DMS 273 treated with DMSO at 0.1 percent for 48 hours (cell line): ENCODE measurements at regions not wholly inside any gene's neighbourhood (a gene's known extent, or its start where the extent isn't known, plus 50 kb on each side); places are given as distances from the start of the nearest gene placed in this dataset.

ENCODE experiments used
- DNase-seq: peaks from one replicate; lab custom pipeline; 2025; lab: John Stamatoyannopoulos, UW

DNA sequence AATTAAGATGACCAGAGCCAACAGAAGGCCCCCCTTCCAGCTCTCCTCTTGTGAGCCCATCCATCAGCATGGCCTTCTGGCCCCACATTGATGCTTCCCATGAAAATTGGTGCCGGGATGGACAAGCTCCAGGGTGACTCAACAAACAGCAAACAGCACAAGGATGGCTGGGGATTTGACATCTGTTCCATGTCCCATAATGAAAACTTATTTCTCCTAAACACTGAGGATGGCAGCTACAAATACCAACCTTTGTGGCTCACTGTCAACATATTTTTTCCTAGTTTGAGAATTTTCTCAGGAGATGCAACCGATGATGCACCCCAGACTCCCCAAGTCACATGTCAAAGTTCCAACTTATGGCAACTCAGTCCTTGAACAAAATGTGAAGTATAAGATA is 169.6 kb upstream of the SIX2 start:
- no peak for DNase-seq

DNA sequence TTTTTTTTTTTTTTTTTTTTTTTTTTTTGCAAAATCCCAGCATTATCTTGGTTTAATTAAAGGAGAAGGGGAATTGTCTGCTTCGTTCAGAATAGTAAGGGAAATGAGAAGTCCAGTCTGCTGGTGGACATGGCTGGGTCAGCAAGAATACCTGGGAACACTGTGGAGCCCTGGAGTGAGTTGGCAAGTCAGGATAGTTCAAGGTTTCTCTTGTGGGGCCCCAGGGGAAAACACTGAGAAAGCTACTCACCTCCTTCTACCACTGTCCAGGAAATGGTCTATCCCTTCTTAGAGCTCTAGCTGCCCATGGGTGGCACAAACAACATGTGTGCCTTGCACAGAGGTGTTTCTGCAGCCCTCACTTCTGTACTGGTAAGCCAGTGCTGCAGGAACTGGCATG is 169.1 kb upstream of the SIX2 start:
- DNase-seq: no peak

DNA sequence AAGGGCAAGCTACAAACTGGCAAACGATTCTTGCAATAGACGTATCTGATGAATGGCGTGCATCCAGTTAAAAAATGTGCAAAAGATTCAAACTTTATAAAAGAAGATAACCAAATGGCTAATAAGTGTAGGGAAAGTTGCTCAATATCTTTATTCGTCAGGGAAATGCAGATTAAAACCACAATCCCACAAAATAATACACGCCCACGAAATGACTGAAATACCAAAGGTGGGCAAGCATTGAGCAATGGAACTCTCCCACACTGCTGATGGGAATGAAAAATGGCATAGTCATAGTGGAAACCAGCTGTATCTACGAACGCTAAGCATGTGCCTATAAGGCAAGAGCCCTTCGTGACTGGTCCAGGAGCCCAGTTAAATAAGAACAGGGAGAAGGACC is 168.6 kb upstream of the SIX2 start:
- no peak for DNase-seq

DNA sequence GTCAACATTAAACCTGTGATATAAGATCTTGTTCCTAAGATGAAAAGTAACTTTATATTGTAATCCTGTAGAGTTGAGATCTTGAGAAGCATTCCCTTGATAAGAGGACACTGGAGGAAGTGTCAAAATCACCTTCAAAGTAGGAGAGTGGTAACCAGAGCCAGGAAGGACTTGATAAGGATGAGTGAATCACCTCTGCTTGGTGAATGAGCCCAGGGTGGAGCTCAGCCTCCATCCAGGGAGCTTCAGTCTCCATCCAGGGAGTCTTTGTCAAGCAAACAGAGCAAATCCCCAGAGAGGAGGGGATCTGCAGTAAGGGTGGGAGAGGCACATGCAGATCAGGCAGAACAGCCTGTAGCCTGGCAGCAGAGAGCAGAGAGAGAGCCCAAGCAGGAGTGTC is 167.1 kb upstream of the SIX2 start:
- DNase-seq: no peak

DNA sequence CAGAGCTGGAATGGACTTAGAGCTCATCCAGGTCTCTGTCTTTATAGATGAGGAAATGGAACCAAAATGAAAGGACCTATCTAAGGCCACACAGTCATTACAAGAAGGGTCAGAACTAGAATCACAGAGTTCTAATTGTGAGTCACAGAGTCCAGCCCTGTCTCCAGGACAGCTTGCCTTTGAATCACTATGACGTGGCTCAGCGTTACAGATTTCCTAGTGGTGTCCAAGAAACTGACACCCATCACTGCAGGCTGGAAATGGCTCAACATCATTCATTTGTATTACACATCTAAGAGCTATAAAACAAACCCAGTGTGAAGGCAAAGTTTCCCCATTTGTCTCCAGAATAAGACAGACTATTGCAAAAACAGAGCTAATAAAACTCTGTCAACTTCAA is 164.3 kb upstream of the SIX2 start:
- no peak for DNase-seq

DNA sequence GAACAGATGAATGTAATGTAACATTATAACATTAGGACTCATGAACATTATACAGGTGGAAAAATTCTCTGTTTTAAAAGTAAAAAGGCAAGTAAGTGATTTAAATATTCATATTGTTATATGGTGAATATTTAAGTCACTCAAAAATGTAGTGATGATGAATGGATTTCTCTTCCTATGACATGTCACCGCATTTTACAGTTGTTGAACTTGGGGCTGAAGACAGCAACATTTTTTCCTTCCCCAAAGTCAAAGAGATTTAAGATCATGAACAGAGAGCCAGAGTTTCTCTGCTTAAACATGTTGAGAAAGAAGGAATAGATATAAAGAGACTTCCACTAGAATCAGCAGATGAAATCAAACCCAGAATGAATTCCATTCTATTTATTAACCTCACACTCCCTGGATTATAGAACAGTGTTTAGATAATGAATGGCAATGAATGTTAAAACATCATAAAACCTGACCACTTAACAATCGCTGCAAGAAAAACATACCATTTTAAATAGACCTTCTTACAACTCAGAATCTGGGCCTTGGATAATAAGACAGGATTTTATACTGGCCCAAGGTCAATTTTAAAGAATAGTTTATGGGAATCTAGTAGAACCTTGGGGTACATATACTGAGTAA is 163.6 kb upstream of the SIX2 start:
- no peak for DNase-seq

DNA sequence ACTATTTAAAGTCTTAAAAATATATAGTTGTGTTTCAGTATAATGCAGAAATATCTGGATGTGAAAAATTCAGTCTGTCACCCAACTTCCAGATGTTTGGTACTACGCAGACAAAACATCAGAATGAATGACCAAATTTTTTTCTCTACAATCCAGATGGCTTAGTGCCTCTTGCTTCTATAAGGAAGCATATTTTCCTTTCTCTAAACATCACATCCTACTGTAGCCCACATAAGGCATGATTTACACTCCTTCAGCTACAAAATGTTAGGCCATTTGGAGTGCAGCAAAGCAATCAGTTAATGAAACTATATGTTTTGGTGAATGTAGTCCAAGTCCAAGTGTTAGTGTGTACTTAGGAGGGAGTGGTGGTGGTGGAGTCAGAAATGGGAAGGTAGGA is 162.9 kb upstream of the SIX2 start:
- no peak for DNase-seq

DNA sequence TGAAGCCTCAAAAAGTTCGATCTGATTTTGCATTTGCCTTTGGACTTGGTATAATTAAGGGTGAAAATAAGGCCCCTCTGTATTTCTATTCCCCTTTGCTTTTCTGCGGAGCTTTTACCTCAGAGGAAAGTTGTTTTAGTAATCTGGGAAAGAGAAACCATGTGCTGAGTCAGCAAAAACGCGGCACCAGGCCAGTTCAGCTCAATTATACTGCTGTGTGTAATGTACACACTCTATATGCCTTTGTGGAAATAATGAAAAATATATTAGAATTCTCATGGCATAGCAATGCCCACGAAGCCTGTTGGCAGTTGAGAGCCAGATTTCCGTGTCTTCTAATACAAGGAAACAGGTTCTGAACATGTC is 161.9 kb upstream of the SIX2 start:
- DNase-seq: no peak

DNA sequence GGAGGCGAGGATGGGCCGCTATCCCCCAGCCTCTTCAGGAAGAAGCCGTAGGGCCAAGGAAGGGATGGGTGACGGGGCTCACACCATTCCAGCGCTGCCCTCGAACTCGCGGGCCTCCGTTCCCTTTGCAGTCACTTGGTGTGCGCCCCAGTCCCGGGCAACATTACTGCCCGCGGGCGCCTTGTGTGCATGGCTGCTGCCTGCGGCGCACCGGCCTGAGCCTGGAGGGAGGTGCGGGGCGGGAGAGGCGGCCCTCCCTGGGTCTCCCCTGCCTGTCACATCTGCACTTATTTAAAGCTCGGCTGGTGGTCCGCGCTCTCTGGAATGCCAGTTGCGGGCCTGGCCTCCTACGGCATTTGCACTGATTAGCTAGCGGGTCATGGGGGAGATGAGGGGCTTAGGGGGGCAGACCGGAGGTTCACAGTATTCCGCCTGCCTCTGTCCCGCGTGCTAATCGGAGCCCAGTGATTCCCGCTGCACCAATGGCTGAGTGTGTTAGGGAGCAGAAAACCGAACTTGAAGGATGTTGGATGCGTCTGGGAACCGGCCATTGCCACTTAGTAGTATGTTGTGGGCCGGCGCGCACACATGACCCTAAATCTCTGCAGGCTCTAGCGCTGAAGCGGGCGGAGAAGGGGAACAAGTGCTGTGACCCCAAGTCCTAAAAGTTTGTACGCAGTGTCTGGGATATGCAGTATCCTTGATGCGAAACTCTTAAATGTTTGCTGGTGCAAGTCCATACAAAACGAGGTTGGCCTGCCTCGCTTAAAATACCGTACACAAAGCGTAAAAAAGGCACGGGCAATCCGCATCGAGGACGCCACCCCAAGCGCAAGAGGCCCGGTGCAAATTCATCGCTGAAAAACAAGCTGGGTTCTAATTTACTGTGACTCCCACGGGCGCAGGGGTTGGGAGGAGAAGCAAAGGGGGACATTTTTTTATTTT is 161.2 kb upstream of the SIX2 start:
- DNase-seq: no peak

DNA sequence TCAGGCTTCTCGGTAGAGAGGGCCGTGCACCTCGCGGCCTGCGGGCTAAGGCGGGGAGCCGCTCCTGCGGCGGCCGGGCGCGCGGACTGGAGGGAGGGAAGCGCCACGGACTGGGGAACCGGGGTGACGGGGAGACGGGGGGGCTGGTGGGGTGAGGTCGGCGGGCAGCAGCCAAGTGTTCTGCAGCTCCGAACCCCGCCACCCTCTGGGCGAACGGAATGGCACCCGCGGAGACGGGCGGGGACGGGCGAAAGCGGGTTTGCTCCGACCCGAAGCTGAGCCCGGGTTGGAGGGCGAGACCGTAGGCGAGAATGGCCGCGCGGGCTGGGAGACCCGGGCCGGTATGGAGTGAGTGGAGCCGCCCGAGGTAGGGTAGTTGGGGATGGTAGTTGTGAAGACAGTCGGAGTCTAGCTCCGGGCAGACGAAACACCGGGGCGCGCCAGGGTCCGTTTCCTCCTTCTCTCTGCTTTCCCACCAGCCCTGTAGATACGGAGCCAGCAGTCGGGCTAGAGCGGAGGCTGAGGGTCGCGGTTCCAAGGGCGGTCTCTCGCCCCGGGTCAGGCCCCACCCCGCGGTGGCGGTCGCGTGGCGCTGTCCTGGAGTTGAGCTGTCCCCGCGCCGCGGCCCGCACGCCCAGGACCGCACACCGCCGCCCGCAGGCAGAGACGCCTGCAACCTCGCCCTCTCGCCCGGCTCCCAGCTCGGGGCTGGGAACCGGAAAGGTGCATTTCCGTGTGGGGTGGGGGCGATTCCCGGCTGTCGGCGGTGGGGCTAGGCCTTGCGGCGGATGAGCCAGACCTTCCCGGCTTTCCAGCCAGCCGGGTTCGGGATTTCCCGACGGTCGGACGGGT is 160.3 kb upstream of the SIX2 start:
- DNase-seq: no peak

DNA sequence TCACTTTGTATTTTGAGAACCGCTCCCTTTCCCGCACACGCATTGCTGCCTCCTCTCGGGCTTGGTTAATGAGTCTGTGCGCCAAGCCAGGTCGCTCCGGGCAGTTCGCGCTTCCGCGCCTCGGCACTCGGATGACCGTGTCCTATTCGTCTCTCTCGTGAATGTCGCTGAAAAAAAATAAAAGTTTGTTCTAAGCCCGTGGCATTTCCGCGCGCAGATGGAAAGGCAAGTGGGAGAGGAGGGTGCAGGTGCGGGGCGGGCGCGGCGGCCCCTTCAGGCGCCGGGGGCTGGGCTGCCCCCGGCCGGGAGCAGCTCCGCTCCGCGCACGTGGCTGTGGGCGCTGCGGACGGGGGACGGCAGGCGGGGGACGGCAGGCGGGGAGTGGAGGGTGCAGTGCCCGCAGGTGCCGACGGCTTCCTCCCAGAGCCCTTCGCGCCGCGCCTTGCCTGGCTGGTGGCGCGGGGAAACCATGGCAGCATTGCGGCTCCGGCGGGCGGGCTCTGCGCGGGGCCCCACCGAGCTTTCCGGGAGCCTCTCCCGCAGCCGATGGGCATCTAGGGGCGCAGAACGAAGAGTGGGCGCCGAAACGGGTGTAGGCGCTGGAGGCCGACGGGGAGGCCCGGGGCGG is 159.6 kb upstream of the SIX2 start:
- no peak for DNase-seq

DNA sequence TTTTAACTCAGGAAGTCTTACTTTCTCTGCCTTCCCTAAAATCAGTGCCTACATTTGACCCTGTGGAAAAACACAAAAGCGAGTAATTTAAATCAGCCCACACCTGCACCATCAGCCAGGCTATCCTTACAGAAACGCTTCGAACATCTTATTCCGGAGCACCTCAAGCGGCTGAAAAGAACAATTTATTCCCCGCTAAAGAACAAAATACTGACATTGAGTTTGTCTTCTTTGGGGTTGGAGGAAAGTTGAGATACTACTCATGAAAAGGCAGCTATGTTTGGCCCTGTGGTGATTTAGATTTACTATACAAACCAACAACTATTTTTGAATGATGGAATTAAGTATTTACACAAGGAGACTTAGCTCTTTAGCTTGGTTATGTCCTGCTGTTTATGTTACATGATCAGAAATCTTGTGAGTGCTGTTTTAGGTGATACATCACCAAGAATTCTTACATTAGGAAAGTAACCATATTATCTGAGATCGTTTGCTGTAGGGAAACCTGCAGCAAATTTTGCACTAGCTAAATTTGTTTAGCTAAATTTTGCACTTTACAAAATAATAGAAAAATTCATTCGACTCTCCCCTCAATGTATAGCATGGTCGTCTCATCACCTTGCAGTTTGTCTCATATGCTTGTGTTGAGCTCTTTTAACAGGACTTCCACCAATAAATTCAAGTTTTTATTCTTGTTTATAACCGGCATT is 158.8 kb upstream of the SIX2 start:
- DNase-seq: no peak

DNA sequence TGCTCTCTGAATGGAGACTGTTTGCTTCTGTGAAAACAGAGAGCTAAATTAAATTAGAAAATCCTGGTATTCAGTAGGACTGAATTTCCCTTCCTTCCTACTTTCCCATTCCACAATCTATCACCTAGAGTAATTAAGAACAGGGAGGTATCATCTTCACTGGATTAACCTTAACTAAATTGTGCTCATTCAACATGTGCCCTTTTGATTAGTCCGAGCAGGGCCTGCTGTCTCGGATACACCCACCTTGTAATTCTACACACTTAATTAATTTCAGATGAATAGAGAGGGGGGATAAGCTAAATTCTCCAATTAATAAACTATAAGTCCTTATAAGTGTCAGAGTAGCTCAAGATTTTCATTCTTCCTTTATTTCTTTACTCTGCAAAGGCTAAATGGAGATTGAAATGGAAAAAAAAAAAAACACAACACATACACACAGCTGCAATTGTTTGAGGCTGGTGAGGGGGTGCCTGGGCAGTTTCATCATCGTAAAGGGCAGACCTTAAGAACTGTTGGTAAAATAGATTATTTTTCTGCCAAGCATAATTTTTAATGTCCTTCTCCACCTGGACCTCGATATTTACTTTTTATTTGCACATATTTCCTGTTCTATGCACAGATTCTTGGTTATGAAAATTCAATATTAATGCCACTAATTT is 157.1 kb upstream of the SIX2 start:
- DNase-seq: no peak

DNA sequence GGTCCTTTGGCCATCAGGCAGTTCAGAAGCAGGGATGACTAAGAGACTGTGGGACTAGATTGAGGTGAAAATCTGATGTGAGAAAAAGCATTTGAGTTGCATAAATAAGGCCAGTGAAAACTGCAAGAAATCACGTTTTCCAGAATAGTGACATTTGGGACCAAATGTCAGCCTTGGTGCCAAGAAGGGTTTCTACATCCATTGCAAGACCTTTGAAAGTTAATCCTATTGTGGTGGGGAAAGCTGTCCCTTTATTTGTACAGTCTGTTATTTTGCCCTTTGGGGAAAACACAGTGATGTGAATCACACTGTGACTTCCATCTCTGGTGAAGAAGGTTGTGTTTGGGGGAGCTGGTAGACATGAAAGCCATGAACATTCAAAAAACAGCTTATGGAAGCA is 153.5 kb upstream of the SIX2 start:
- no peak for DNase-seq

DNA sequence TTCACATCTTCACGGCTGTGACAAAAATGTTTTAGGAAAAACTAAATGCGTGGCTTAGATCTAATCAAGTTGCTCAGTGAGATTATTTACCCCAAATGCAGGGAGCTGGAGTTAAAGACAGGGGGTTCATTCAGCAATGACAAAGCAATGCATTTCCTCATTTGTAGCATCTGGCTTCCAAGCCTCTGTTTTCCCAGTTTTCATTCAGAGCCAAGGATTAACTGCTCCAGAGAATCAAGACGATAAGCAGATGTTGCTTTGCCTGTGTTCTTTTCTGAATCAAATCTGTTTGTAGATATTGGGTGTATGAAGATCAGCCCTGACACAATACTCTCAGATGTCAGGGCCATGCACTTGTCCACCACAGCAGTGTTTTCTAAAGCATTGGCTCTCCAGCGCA is 147.4 kb upstream of the SIX2 start:
- DNase-seq: no peak

DNA sequence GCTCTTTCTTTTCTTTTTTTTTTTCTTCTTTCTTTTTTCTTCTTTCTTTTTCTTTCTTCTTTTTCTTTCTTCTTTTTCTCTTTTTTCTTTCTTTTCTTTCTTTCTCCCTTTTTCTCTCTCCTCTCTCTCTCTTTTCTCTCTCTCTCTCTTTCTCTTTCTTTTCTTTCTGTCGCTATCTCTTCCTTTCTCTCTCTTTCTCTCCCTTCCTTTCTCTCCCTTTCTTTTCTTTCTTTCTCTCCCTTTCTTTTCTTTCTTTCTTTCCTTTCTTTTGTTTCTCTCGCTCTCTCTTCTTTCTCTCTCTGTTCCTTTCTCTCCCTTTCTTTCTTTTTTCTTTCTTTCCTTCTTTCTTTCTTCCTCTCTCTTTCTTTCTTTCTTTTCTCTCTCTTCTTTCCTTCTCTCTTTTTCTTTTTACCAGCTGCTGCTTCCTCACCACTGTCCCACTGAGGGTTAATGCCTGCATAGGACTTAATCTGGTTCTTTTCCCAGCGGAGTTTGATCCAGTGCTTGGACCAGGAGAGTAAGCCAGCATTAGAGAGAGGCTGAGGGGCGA is 145.4 kb upstream of the SIX2 start:
- DNase-seq: no peak

DNA sequence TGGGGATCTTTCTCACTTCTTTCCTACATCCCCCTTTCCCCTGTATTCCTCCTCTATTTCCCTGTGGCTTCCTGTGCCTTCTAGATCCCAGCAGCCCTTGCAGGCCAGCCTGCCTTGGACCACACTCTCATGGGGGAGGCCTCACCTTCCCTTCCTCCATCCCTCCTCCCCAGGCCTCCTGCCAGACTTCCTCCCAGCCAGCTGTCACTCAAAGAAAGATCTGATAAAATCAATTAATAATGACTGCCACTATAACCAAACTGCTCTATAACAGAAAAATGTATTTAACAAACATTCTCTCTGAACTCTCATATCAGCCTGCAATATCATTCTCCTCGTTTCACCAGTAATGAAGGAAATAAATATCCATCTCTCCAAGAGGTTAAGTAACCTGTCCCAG is 144.9 kb upstream of the SIX2 start:
- no peak for DNase-seq

DNA sequence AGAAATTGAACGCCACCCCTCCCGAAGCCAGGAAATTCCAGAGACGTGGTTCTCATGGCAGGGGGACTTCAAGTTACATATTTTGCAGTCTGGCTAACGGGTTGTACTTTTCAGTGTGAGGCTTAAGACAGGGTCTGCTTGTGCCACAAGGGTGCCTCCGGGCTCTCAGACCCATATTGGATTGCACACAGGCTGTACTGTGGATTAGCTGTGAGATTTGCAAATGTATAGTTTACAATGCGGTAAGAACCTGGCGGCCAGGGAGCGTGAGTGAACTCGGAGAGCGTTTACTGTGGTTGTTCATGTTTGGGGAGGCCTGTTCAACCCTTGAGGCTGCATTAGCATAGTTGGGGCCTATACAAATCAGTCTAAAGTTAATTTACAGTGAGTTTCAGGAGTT is 143.9 kb upstream of the SIX2 start:
- no peak for DNase-seq

DNA sequence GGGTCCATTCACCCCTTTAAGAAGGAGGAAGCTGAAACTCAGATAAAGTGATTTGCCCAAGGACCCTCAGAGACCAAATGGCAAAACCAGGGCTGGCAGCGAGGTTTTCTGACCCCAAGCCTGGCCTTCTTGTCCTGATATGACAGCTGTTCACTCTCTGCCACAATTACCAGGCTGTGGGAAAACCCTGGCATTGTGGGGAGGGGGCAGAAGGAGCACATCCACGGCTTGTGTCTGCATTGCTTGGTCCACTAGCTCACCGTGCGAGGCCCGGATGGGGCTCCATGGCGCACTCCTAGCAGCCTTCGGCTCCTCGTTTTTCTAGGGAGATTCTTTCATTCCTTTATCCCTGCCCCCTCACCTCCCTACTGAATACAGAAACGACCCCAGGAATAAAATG is 143.4 kb upstream of the SIX2 start:
- no peak for DNase-seq

DNA sequence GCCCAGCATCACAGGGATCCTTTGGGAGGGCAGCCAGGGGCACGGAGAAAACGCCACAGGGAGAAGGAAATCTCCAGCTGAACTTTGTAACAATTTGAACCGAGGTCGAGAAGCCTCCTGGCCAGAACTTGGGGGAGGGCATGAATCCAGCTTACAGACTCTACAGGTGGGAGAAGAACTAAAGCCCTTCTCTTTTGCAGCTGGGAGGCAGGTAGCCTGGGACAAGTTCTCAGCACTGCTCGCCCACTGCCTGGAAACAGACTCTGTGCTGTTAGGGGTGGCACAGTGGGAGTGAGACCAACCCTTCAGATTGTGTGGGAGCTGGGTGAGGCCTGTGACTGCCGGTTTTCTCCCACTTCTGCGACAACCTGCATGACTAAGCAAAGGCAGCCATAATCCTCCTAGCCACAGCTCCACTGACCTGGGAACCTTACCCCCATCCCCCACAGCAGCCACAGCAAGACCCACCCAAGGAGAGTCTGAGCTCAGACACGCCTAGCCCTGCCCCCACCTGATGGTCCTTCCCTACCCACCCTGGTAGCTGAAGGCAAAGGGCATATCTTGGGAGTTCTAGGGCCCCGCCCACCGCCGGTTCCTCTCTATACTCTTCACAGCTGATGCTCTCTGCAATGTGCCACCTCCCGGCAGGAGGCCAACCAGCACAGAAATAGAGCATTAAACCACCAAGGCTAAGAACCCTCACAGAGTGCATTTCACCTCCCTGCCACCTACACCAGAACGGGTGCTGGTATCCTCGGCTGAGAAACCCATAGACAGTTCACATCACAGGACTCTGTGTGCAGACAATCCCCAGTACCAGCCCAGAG is 136.0 kb upstream of the SIX2 start:
- DNase-seq: no peak
